ENCODE measurements at regions not wholly inside any gene's neighbourhood (a gene's known extent, or its start where the extent isn't known, plus 50 kb on each side); places are given as distances from the start of the nearest gene placed in this dataset.
A peak's percentile ranks its signal among the peaks of the same experiment; 100 is the strongest.

- no peaks in the 10 kb centered on the region for H3K79me2 ChIP-seq (ENCODE audit: control insufficient read depth, insufficient read depth, low read length)
- in situ Hi-C loops (cut with MboI) = no loop called here
- FAIRE-seq = no peak
- no peaks in the 10 kb centered on the region for H3K9me3 ChIP-seq (replicated peaks; ENCODE audit: control insufficient read depth, insufficient read depth, low read length)
- H3K27me3 ChIP-seq (replicated peaks in 1 of 2; ENCODE audit: control insufficient read depth in 2 of 2, insufficient read depth in 2 of 2, low read length in 1 of 2) = no peaks in the 10 kb centered on the region; a peak in 1 of 4 replicates
- no peaks in the 10 kb centered on the region for H4K20me1 ChIP-seq (ENCODE audit: control insufficient read depth, insufficient read depth)
- 3% methylated on average over 3 of the region's 3 CpGs for WGBS (ENCODE audit: insufficient coverage, insufficient replicate concordance, low lambda C conversion rate, missing lambda C conversion rate)
- BruUV-seq (replicated peaks) = no TSS peak
- H3K36me3 ChIP-seq (ENCODE audit: control insufficient read depth in 2 of 2, insufficient read depth in 2 of 2, low read length in 1 of 2) = no peaks in the 10 kb centered on the region
- H3K27ac ChIP-seq (ENCODE audit: control insufficient read depth, insufficient read depth) = no peak overlapping the region
- ATAC-seq = peak; percentile 54
- H2AFZ ChIP-seq (ENCODE audit: control insufficient read depth, low read depth, low read length) = no peak overlapping the region
- no peak overlapping the region for H3K4me2 ChIP-seq (ENCODE audit: control insufficient read depth, insufficient read depth)
- ChIA-PET SMC1A (ENCODE audit: uncharacterized antibody, unreplicated experiment) (no interaction called here), CTCF (interaction anchor here (0.5 to 1.7 kb wide), 2 partner anchors 13 to 1828 kb away, joined by 3 to 7 read pairs; no protein-coding TSS in a partner anchor), POLR2A (no interaction called here), RAD21 (ENCODE audit: unreplicated experiment) (no interaction called here)
- DNase-seq (ENCODE audit: low read depth, low spot score) = no peak
- no peak overlapping the region for H3K9ac ChIP-seq (ENCODE audit: control insufficient read depth, insufficient read depth, low read length)
- H3K4me3 ChIP-seq = no peak overlapping the region
- no peaks in the 10 kb centered on the region for H3K4me1 ChIP-seq (ENCODE audit: control insufficient read depth, insufficient read depth, low read length)
- intact Hi-C loops (cut with micrococcal nuclease; ENCODE audit: unreplicated experiment) = no loop called here
- TF ChIP-seq ZBED1 (IDR thresholded peaks at IDR 0.05; ENCODE audit: borderline replicate concordance) = no peak
- TF ChIP-seq RFX5 (IDR thresholded peaks at IDR 0.05; ENCODE audit: low read depth, low read length) = no peak
- TF ChIP-seq MYB (IDR thresholded peaks at IDR 0.05; ENCODE audit: borderline replicate concordance, low read depth, low read length) = no peak
- no peak for TF ChIP-seq SPI1 (IDR thresholded peaks at IDR 0.05; ENCODE audit: borderline replicate concordance, insufficient read depth, low read depth, low read length)
- no peak for TF ChIP-seq RB1 (IDR thresholded peaks at IDR 0.05; ENCODE audit: borderline replicate concordance)
- TF ChIP-seq FOS (IDR thresholded peaks at IDR 0.05; ENCODE audit: borderline replicate concordance, extremely low read depth, insufficient read length) = no peak
- peak in 1 of 2 experiments; percentile 24; a peak in 1 of 4 replicates for TF ChIP-seq BHLHE40 (IDR thresholded peaks at IDR 0.05; ENCODE audit: borderline replicate concordance in 1 of 2, low read depth in 2 of 2, low read length in 1 of 2)
- TF ChIP-seq CEBPZ (IDR thresholded peaks at IDR 0.05; ENCODE audit: low read depth, low read length) = no peak
- no peak for TF ChIP-seq SRF (IDR thresholded peaks at IDR 0.05; ENCODE audit: low read depth in 2 of 2, low read length in 2 of 2)
- no peak for TF ChIP-seq BCL3 (IDR thresholded peaks at IDR 0.05; ENCODE audit: borderline replicate concordance, insufficient read depth, low read depth, low read length, poor library complexity, severe bottlenecking)
- no peak for TF ChIP-seq NR2C2 (IDR thresholded peaks at IDR 0.05; ENCODE audit: borderline replicate concordance, control insufficient read depth, insufficient read length, low read depth)
- TF ChIP-seq, protein P1, sequence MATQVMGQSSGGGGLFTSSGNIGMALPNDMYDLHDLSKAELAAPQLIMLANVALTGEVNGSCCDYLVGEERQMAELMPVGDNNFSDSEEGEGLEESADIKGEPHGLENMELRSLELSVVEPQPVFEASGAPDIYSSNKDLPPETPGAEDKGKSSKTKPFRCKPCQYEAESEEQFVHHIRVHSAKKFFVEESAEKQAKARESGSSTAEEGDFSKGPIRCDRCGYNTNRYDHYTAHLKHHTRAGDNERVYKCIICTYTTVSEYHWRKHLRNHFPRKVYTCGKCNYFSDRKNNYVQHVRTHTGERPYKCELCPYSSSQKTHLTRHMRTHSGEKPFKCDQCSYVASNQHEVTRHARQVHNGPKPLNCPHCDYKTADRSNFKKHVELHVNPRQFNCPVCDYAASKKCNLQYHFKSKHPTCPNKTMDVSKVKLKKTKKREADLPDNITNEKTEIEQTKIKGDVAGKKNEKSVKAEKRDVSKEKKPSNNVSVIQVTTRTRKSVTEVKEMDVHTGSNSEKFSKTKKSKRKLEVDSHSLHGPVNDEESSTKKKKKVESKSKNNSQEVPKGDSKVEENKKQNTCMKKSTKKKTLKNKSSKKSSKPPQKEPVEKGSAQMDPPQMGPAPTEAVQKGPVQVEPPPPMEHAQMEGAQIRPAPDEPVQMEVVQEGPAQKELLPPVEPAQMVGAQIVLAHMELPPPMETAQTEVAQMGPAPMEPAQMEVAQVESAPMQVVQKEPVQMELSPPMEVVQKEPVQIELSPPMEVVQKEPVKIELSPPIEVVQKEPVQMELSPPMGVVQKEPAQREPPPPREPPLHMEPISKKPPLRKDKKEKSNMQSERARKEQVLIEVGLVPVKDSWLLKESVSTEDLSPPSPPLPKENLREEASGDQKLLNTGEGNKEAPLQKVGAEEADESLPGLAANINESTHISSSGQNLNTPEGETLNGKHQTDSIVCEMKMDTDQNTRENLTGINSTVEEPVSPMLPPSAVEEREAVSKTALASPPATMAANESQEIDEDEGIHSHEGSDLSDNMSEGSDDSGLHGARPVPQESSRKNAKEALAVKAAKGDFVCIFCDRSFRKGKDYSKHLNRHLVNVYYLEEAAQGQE (IDR thresholded peaks at IDR 0.05; ENCODE audit: low read depth, low read length) = no peak
- TF ChIP-seq SIX5 (IDR thresholded peaks at IDR 0.05; ENCODE audit: low read depth, low read length, severe bottlenecking) = no peak
- TF ChIP-seq DPF2 (IDR thresholded peaks at IDR 0.05) = 0 out of 2 replicates have a peak, but pooled peaks have one; percentile 16
- no peak for TF ChIP-seq FOXK2 (IDR thresholded peaks at IDR 0.05)
- TF ChIP-seq ZNF622 (IDR thresholded peaks at IDR 0.05) = no peak
Measured at GRCh38 chr4:149884529-149885181, 69.0 kb upstream of the IQCM start.

All from GM12878 (cell line).